GM23338 (cell line): ENCODE measurements at regions not wholly inside any gene's neighbourhood (a gene's known extent, or its start where the extent isn't known, plus 50 kb on each side); places are given as distances from the start of the nearest gene placed in this dataset.

Source experiments
- ATAC-seq: fragments of 200-7000 bp; cut with Tn5 transposase; 3 replicates; pipeline ENCODE4 v1.9.1; 2020
- DNase-seq: peaks from one replicate; pipeline ENCODE4 v3.0.0-alpha.2; 2015; ENCODE audit warnings: low spot score
- H2AFZ ChIP-seq: fragments of 200-600 bp; sonication (generic); 2 replicates; pipeline ENCODE4 v1.8.0; 2016; ENCODE audit warnings: antibody characterized with exemption, mild to moderate bottlenecking, moderate library complexity
- H3F3A ChIP-seq: fragments of 200-600 bp; sonication (generic); replicated peaks from 2 replicates; pipeline ENCODE4 v1.8.0; 2017; ENCODE audit warnings: antibody characterized with exemption, mixed run types, low read depth
- H3K27ac ChIP-seq: fragments of 200-600 bp; sonication (generic); 2 replicates; pipeline ENCODE4 v1.6.1; 2016; ENCODE audit warnings: low read depth
- H3K27me3 ChIP-seq: fragments of 200-600 bp; sonication (generic); 2 replicates; pipeline ENCODE4 v1.8.0; 2016; ENCODE audit warnings: mild to moderate bottlenecking, mixed run types, moderate library complexity; ENCODE audit not compliant: insufficient read depth
- H3K36me3 ChIP-seq: fragments of 200-600 bp; sonication (generic); 2 replicates; pipeline ENCODE4 v1.8.0; 2016; ENCODE audit warnings: mild to moderate bottlenecking; ENCODE audit not compliant: insufficient read depth
- H3K4me1 ChIP-seq: fragments of 200-600 bp; sonication (generic); 2 replicates; pipeline ENCODE4 v1.8.0; 2016; ENCODE audit warnings: mild to moderate bottlenecking, moderate library complexity; ENCODE audit not compliant: insufficient read depth
- H3K4me2 ChIP-seq: fragments of 200-600 bp; sonication (generic); 2 replicates; pipeline ENCODE4 v1.7.1; 2017; ENCODE audit warnings: mixed run types
- H3K4me3 ChIP-seq: fragments of 200-600 bp; sonication (generic); 2 replicates; pipeline ENCODE4 v1.6.1; 2016; ENCODE audit warnings: mixed run types
- H3K79me2 ChIP-seq: fragments of 200-600 bp; sonication (generic); replicated peaks from 2 replicates; pipeline ENCODE4 v1.8.0; 2017; ENCODE audit warnings: mild to moderate bottlenecking; ENCODE audit not compliant: insufficient read depth
- H3K9me2 ChIP-seq: fragments of 200-600 bp; sonication (generic); 2 replicates; pipeline ENCODE4 v1.8.0; 2017; ENCODE audit not compliant: insufficient read depth
- H4K20me1 ChIP-seq: fragments of 200-600 bp; sonication (generic); replicated peaks from 2 replicates; pipeline ENCODE4 v1.8.0; 2017; ENCODE audit warnings: mild to moderate bottlenecking; ENCODE audit not compliant: insufficient read depth
- H3K27ac Mint-ChIP-seq: 2 replicates; pipeline ENCODE4 v1.8.0; 2020; ENCODE audit warnings: inconsistent platforms, mild to moderate bottlenecking, moderate library complexity, mixed read lengths
- H3K27me3 Mint-ChIP-seq: 3 replicates; pipeline ENCODE4 v1.8.0; 2022; ENCODE audit warnings: low read depth, mild to moderate bottlenecking, moderate library complexity, mixed read lengths, inconsistent platforms; ENCODE audit not compliant: insufficient read depth, poor library complexity
- H3K36me3 Mint-ChIP-seq: 3 replicates; pipeline ENCODE4 v1.8.0; 2021; ENCODE audit warnings: low read depth, mild to moderate bottlenecking, inconsistent platforms, moderate library complexity, mixed read lengths
- H3K4me1 Mint-ChIP-seq: 3 replicates; pipeline ENCODE4 v1.8.0; 2020; ENCODE audit warnings: mild to moderate bottlenecking, inconsistent platforms, mixed read lengths
- H3K4me3 Mint-ChIP-seq: 3 replicates; pipeline ENCODE4 v1.8.0; 2021; ENCODE audit warnings: moderate library complexity, mild to moderate bottlenecking, inconsistent platforms, mixed read lengths
- H3K9me3 Mint-ChIP-seq: 3 replicates; pipeline ENCODE4 v1.8.0; 2020; ENCODE audit warnings: moderate library complexity, mild to moderate bottlenecking, inconsistent platforms, mixed read lengths
- CREB1 ChIP-seq: fragments of 250-450 bp; sonication (Bioruptor Pico); IDR thresholded peaks from 2 replicates; pipeline ENCODE4 v1.5.0; 2020; ENCODE audit warnings: low read depth, mild to moderate bottlenecking, moderate library complexity
- EZH2 ChIP-seq: fragments of 200-600 bp; sonication (generic); IDR thresholded peaks from one replicate; pipeline ENCODE4 v1.8.0; 2017; ENCODE audit warnings: antibody characterized with exemption, mild to moderate bottlenecking, low read depth; ENCODE audit not compliant: unreplicated experiment
- NANOG ChIP-seq: IDR thresholded peaks from 2 replicates; pipeline ENCODE4 v1.6.1; 2016; ENCODE audit warnings: antibody characterized with exemption, borderline replicate concordance
- POLR2AphosphoS5 ChIP-seq: IDR thresholded peaks from 2 replicates; pipeline ENCODE4 v1.6.1; 2016; ENCODE audit warnings: antibody characterized with exemption, low read depth
- REST ChIP-seq: IDR thresholded peaks from one replicate; pipeline ENCODE4 v1.6.1; 2018; ENCODE audit warnings: antibody characterized with exemption; ENCODE audit not compliant: unreplicated experiment
- STAT1 ChIP-seq: IDR thresholded peaks from one replicate; pipeline ENCODE4 v1.6.1; 2016; ENCODE audit warnings: antibody characterized with exemption; ENCODE audit not compliant: unreplicated experiment
- ZNF462 ChIP-seq: fragments of 250-450 bp; sonication (Bioruptor Pico); IDR thresholded peaks from 2 replicates; pipeline ENCODE4 v1.5.0; 2020; ENCODE audit warnings: mild to moderate bottlenecking, moderate library complexity

GRCh38 chr3:68345781-68346180 lies 586.6 kb downstream of the TAFA4 start (continued):
- no peak for TF ChIP-seq ZNF462 (CRISPR knock-in tag)

GRCh38 chr3:68342426-68342825 lies 589.9 kb downstream of the TAFA4 start:
- H3K79me2 ChIP-seq = no peaks in the 10 kb centered on the region
- ATAC-seq (no peak), DNase-seq (no peak)
- no peaks in the 10 kb centered on the region for H3F3A ChIP-seq
- no peak overlapping the region for H2AFZ ChIP-seq
- H3K27ac ChIP-seq = no peak overlapping the region
- no peaks in the 10 kb centered on the region for H3K27me3 Mint-ChIP-seq
- 0 out of 2 replicates have a peak, but pooled peaks cover 6% of the 10 kb centered on the region for H3K9me2 ChIP-seq
- no peaks in the 10 kb centered on the region for H4K20me1 ChIP-seq
- no peak overlapping the region for H3K4me3 Mint-ChIP-seq
- H3K27me3 ChIP-seq = no peaks in the 10 kb centered on the region
- no peaks in the 10 kb centered on the region for H3K4me1 Mint-ChIP-seq
- no peak overlapping the region for H3K27ac Mint-ChIP-seq
- H3K4me3 ChIP-seq = no peak overlapping the region
- H3K4me1 ChIP-seq = no peaks in the 10 kb centered on the region
- H3K36me3 Mint-ChIP-seq = no peaks in the 10 kb centered on the region
- H3K36me3 ChIP-seq = no peaks in the 10 kb centered on the region
- no peaks in the 10 kb centered on the region for H3K9me3 Mint-ChIP-seq
- no peak overlapping the region for H3K4me2 ChIP-seq
- TF ChIP-seq POLR2AphosphoS5 (no peak), ZNF462 (CRISPR knock-in tag) (no peak), NANOG (no peak), EZH2 (no peak), REST (no peak), CREB1 (CRISPR knock-in tag) (no peak), STAT1 (no peak)
